HuH-7 (cell line): ENCODE measurements at regions not wholly inside any gene's neighbourhood (a gene's known extent, or its start where the extent isn't known, plus 50 kb on each side); places are given as distances from the start of the nearest gene placed in this dataset.

Source experiments
- DNase-seq: peaks from one replicate; pipeline ENCODE4 v3.0.0; 2011; ENCODE audit warnings: low spot score

GRCh38 chr3:31384117-31384516, 148.6 kb upstream of the STT3B start:
- no peak for DNase-seq

GRCh38 chr3:31389939-31390338, 142.8 kb upstream of the STT3B start:
- no peak for DNase-seq

- DNase-seq, result no peak
Observed at GRCh38 chr3:31390466-31390865, 142.3 kb upstream of the STT3B start.

GRCh38 chr3:31391150-31391549, 141.6 kb upstream of the STT3B start:
- no peak for DNase-seq

- DNase-seq, result no peak
Observed at GRCh38 chr3:31392568-31392967, 140.2 kb upstream of the STT3B start.

- no peak for DNase-seq
Observed at GRCh38 chr3:31399271-31399670, 133.5 kb upstream of the STT3B start.

- no peak for DNase-seq
Observed at GRCh38 chr3:31402117-31402516, 130.6 kb upstream of the STT3B start.

GRCh38 chr3:31403197-31403596, 129.5 kb upstream of the STT3B start:
- no peak for DNase-seq

- no peak for DNase-seq
Observed at GRCh38 chr3:31404871-31405270, 127.9 kb upstream of the STT3B start.

GRCh38 chr3:31405515-31405914, 127.2 kb upstream of the STT3B start:
- no peak for DNase-seq

- DNase-seq, result no peak
Observed at GRCh38 chr3:31406896-31407295, 125.8 kb upstream of the STT3B start.

GRCh38 chr3:31407665-31408064, 125.1 kb upstream of the STT3B start:
- no peak for DNase-seq

GRCh38 chr3:31408720-31409119, 124.0 kb upstream of the STT3B start:
- DNase-seq, result no peak

GRCh38 chr3:31409389-31409788, 123.3 kb upstream of the STT3B start:
- no peak for DNase-seq

GRCh38 chr3:31409866-31410265, 122.9 kb upstream of the STT3B start:
- no peak for DNase-seq

- no peak for DNase-seq
Observed at GRCh38 chr3:31410411-31410810, 122.3 kb upstream of the STT3B start.

GRCh38 chr3:31412832-31413231, 119.9 kb upstream of the STT3B start:
- DNase-seq, result no peak

GRCh38 chr3:31413515-31413914, 119.2 kb upstream of the STT3B start:
- no peak for DNase-seq

- DNase-seq, result no peak
Observed at GRCh38 chr3:31416980-31417379, 115.7 kb upstream of the STT3B start.

- DNase-seq, result no peak
Observed at GRCh38 chr3:31417486-31417885, 115.2 kb upstream of the STT3B start.

GRCh38 chr3:31420311-31420710, 112.4 kb upstream of the STT3B start:
- no peak for DNase-seq

- DNase-seq, result no peak
Observed at GRCh38 chr3:31421314-31422048, 111.2 kb upstream of the STT3B start.

GRCh38 chr3:31422237-31422636, 110.5 kb upstream of the STT3B start:
- DNase-seq, result no peak

- no peak for DNase-seq
Observed at GRCh38 chr3:31423482-31423881, 109.2 kb upstream of the STT3B start.
